H9 (cell line): ENCODE measurements at regions not wholly inside any gene's neighbourhood (a gene's known extent, or its start where the extent isn't known, plus 50 kb on each side); places are given as distances from the start of the nearest gene placed in this dataset.

Experiments used
- DNase-seq: peaks from one replicate; pipeline ENCODE4 v3.0.0-alpha.2; 2017
- H2AFZ ChIP-seq: one replicate; pipeline ENCODE4 v1.6.1; 2013; ENCODE audit warnings: mild to moderate bottlenecking, low read length, control low read depth, moderate library complexity
- H2AK5ac ChIP-seq: 2 replicates; pipeline ENCODE4 v1.6.1; 2013; ENCODE audit warnings: low read length, control low read depth, mixed read lengths; ENCODE audit not compliant: insufficient read length
- H2BK120ac ChIP-seq: one replicate; pipeline ENCODE4 v1.6.1; 2013; ENCODE audit warnings: low read depth, mild to moderate bottlenecking, low read length, control low read depth, inconsistent platforms; ENCODE audit not compliant: poor library complexity, severe bottlenecking
- H2BK12ac ChIP-seq: 2 replicates; pipeline ENCODE4 v1.6.1; 2013; ENCODE audit warnings: low read length, control low read depth, mixed read lengths, low read depth; ENCODE audit not compliant: insufficient read length
- H2BK15ac ChIP-seq: 2 replicates; pipeline ENCODE4 v1.6.1; 2013; ENCODE audit warnings: low read depth, low read length, control low read depth
- H2BK20ac ChIP-seq: one replicate; pipeline ENCODE4 v1.6.1; 2013; ENCODE audit warnings: low read depth, mild to moderate bottlenecking, low read length, control low read depth, inconsistent platforms; ENCODE audit not compliant: poor library complexity, severe bottlenecking
- H2BK5ac ChIP-seq: 2 replicates; pipeline ENCODE4 v1.6.1; 2013; ENCODE audit warnings: low read length, control low read depth, mixed read lengths; ENCODE audit not compliant: insufficient read length
- H3K14ac ChIP-seq: 2 replicates; pipeline ENCODE4 v1.6.1; 2013; ENCODE audit warnings: low read length, control low read depth; ENCODE audit not compliant: insufficient read depth
- H3K18ac ChIP-seq: 2 replicates; pipeline ENCODE4 v1.6.1; 2013; ENCODE audit warnings: low read depth, mild to moderate bottlenecking, mixed read lengths, low read length, control low read depth; ENCODE audit not compliant: insufficient read length
- H3K23ac ChIP-seq: 2 replicates; pipeline ENCODE4 v1.6.1; 2013; ENCODE audit warnings: low read length, control low read depth, mixed read lengths, low read depth; ENCODE audit not compliant: insufficient read length
- H3K23me2 ChIP-seq: 2 replicates; pipeline ENCODE4 v1.6.1; 2013; ENCODE audit warnings: low read depth, mild to moderate bottlenecking, mixed read lengths, low read length, control low read depth; ENCODE audit not compliant: insufficient read length, poor library complexity, severe bottlenecking
- H3K27ac ChIP-seq: 2 replicates; pipeline ENCODE4 v1.5.1; 2013; ENCODE audit warnings: low read length, control low read depth, mixed read lengths, low read depth; ENCODE audit not compliant: insufficient read length
- H3K27me3 ChIP-seq: 2 replicates; pipeline ENCODE4 v1.6.1; 2013; ENCODE audit warnings: low read length, control low read depth, inconsistent platforms; ENCODE audit not compliant: insufficient read depth
- H3K4ac ChIP-seq: 2 replicates; pipeline ENCODE4 v1.6.1; 2013; ENCODE audit warnings: low read depth, mild to moderate bottlenecking, control low read depth, inconsistent platforms, low read length, moderate library complexity
- H3K4me1 ChIP-seq: 2 replicates; pipeline ENCODE4 v1.6.1; 2013; ENCODE audit warnings: low read length, control low read depth, inconsistent platforms; ENCODE audit not compliant: insufficient read depth
- H3K4me2 ChIP-seq: 2 replicates; pipeline ENCODE4 v1.6.1; 2013; ENCODE audit warnings: low read length, control low read depth, mixed read lengths; ENCODE audit not compliant: insufficient read length, insufficient read depth
- H3K56ac ChIP-seq: 2 replicates; pipeline ENCODE4 v1.6.1; 2013; ENCODE audit warnings: low read depth, mild to moderate bottlenecking, mixed read lengths, low read length, control low read depth; ENCODE audit not compliant: insufficient read length
- H3K79me1 ChIP-seq: 2 replicates; pipeline ENCODE4 v1.6.1; 2013; ENCODE audit warnings: low read depth, mild to moderate bottlenecking, moderate library complexity, low read length, control low read depth, inconsistent platforms; ENCODE audit not compliant: insufficient read depth, poor library complexity, severe bottlenecking
- H3K79me2 ChIP-seq: 2 replicates; pipeline ENCODE4 v1.6.1; 2013; ENCODE audit warnings: low read length, control low read depth, inconsistent platforms; ENCODE audit not compliant: insufficient read depth
- H3K9ac ChIP-seq: 2 replicates; pipeline ENCODE4 v1.6.1; 2013; ENCODE audit warnings: low read length, control low read depth, mixed read lengths; ENCODE audit not compliant: insufficient read length; ENCODE audit errors: extremely low read depth
- H3K9me3 ChIP-seq: one replicate; pipeline ENCODE4 v1.6.1; 2013; ENCODE audit warnings: low read depth, low read length, inconsistent platforms; ENCODE audit not compliant: control insufficient read depth
- H3T11ph ChIP-seq: one replicate; pipeline ENCODE4 v1.6.1; 2013; ENCODE audit warnings: mild to moderate bottlenecking, low read length, control low read depth, inconsistent platforms
- H4K20me1 ChIP-seq: one replicate; pipeline ENCODE4 v1.6.1; 2013; ENCODE audit not compliant: control insufficient read depth, insufficient read length, insufficient read depth
- H4K5ac ChIP-seq: 2 replicates; pipeline ENCODE4 v1.6.1; 2013; ENCODE audit warnings: low read depth, mild to moderate bottlenecking, mixed read lengths, low read length, control low read depth; ENCODE audit not compliant: insufficient read length
- H4K8ac ChIP-seq: replicated peaks from 2 replicates; pipeline ENCODE4 v1.6.1; 2013; ENCODE audit warnings: low read length, control low read depth, mixed read lengths, low read depth; ENCODE audit not compliant: insufficient read length
- H4K91ac ChIP-seq: 2 replicates; pipeline ENCODE4 v1.6.1; 2013; ENCODE audit warnings: low read depth, mild to moderate bottlenecking, moderate library complexity, mixed read lengths, low read length, control low read depth; ENCODE audit not compliant: insufficient read length
- H3K27ac Mint-ChIP-seq, 3 experiments: 2 replicates in 2 of 3; 3 replicates in 1 of 3; pipeline ENCODE4 v1.8.0; 2020 to 2021; ENCODE audit warnings: mixed read lengths in 3 of 3, mild to moderate bottlenecking in 1 of 3, moderate library complexity in 1 of 3
- H3K27me3 Mint-ChIP-seq: 2 replicates; pipeline ENCODE4 v1.8.0; 2021; ENCODE audit warnings: low read depth, mild to moderate bottlenecking, moderate library complexity, mixed read lengths
- H3K36me3 Mint-ChIP-seq, 3 experiments: 2 replicates in 2 of 3; 3 replicates in 1 of 3; pipeline ENCODE4 v1.8.0; 2020 to 2021; ENCODE audit warnings: low read depth in 3 of 3, mixed read lengths in 3 of 3; ENCODE audit not compliant: insufficient read depth in 1 of 3
- H3K4me1 Mint-ChIP-seq, 2 experiments: 2 replicates each; pipeline ENCODE4 v1.8.0; 2020; ENCODE audit warnings: mixed read lengths in 2 of 2
- H3K4me3 Mint-ChIP-seq, 2 experiments: 2 replicates in 1 of 2; 3 replicates in 1 of 2; pipeline ENCODE4 v1.8.0; 2020 to 2021; ENCODE audit warnings: mild to moderate bottlenecking in 2 of 2, mixed read lengths in 2 of 2, moderate library complexity in 1 of 2
- H3K9me3 Mint-ChIP-seq, 2 experiments: 2 replicates in 1 of 2; 3 replicates in 1 of 2; pipeline ENCODE4 v1.8.0; 2020; ENCODE audit warnings: mild to moderate bottlenecking in 2 of 2, mixed read lengths in 2 of 2, moderate library complexity in 1 of 2
- CTCF ChIP-seq: fragments of 200-600 bp; sonication (generic); conservative IDR thresholded peaks from 3 replicates; pipeline ENCODE4 v1.8.0; 2021; ENCODE audit warnings: antibody characterized with exemption, mild to moderate bottlenecking

GRCh38 chr6:131459005-131459404 lies 114.0 kb upstream of the ARG1 start:
- Histone ChIP-seq H4K20me1 (no peaks in the 10 kb centered on the region), H3K9me3 (no peaks in the 10 kb centered on the region), H3K27ac (no peak overlapping the region), H2BK120ac (no peak overlapping the region), H2AFZ (no peak overlapping the region), H3K56ac (no peak overlapping the region), H3K18ac (no peak overlapping the region), H2BK5ac (no peak overlapping the region), H3T11ph (no peak overlapping the region), H3K4me1 (no peaks in the 10 kb centered on the region), H3K9ac (no peak overlapping the region), H3K23me2 (no peaks in the 10 kb centered on the region), H2BK20ac (no peak overlapping the region), H4K8ac (no peak overlapping the region), H3K4ac (no peak overlapping the region), H3K79me2 (no peaks in the 10 kb centered on the region), H3K23ac (no peak overlapping the region), H4K5ac (no peak overlapping the region), H2BK12ac (no peak overlapping the region), H4K91ac (no peak overlapping the region), H3K14ac (no peak overlapping the region), H3K79me1 (no peaks in the 10 kb centered on the region), H3K27me3 (no peaks in the 10 kb centered on the region), H2BK15ac (no peak overlapping the region), H3K4me2 (no peak overlapping the region), H2AK5ac (no peak overlapping the region)
- H3K4me3 Mint-ChIP-seq = no peak overlapping the region
- no peaks in the 10 kb centered on the region; the same call in 1 of the 2 replicates for H3K27me3 Mint-ChIP-seq
- TF ChIP-seq CTCF = no peak
- H3K36me3 Mint-ChIP-seq = no peaks in the 10 kb centered on the region; a peak in 1 of 7 replicates
- no peak for DNase-seq
- H3K27ac Mint-ChIP-seq = no peak overlapping the region
- peaks cover 12 to 17% of the 10 kb centered on the region in 2 experiments for H3K4me1 Mint-ChIP-seq
- H3K9me3 Mint-ChIP-seq = peaks cover 0 to 4% of the 10 kb centered on the region in 2 experiments; a peak in 2 of 5 replicates
